ENCODE measurements at regions not wholly inside any gene's neighbourhood (a gene's known extent, or its start where the extent isn't known, plus 50 kb on each side); places are given as distances from the start of the nearest gene placed in this dataset.
A peak's percentile ranks its signal among the peaks of the same experiment; 100 is the strongest.

DNA sequence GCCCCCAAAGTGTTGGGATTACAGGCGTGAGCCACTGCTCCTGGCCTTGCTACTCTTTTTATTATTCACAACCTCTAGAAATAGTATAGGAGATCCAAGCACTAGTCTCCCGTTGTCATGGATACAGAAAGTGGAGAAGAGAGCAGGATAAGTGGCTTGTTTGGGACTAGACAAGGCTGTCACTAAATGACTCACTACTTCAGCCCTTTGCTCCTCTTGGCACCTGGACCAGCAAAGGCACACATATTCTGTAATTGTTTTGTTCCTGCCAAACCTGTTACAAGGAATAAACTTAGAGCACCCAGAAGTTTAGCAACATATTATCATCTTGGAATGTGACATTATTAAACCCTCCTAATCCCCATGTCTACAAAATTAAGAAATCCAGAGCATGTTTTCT is 427.2 kb upstream of the THBS1 start:
- Histone ChIP-seq H3K9ac (ENCODE audit: low read length) (no peak overlapping the region), H3K9me3 (ENCODE audit: control insufficient read depth, insufficient read depth, low read depth, low read length) (no peaks in the 10 kb centered on the region), H3K4me1 (ENCODE audit: control insufficient read depth, insufficient read depth, low read length) (peaks cover 8% of the 10 kb centered on the region), H3K27ac (ENCODE audit: low read depth, low read length) (no peak overlapping the region), H3K4me3 (ENCODE audit: low read depth, low read length) (no peak overlapping the region), H3K36me3 (ENCODE audit: control insufficient read depth, insufficient read depth, low read length) (no peaks in the 10 kb centered on the region), H3K27me3 (ENCODE audit: control insufficient read depth, insufficient read depth, low read length) (no peaks in the 10 kb centered on the region)

DNA sequence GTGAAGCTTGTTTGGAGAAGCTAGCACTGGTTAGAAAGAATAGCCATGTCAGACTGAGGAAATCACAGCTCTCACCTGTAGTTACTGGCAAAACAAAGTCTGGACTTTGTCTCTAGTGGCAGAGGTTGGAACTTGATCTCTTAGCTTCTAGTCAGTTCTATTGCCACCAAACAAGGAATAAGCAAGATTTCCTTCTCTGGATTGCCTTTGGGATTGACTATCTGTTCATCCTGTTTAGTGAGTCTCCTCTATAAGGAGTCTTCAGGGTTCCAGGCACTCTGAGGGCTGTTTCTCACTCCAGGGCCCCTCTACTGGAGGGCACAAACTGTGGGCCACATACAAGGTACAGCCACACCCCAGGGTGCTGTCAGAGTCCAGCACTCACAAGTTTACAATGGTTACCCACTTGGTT is 426.6 kb upstream of the THBS1 start:
- Histone ChIP-seq H3K4me3 (ENCODE audit: low read depth, low read length) (no peak overlapping the region), H3K36me3 (ENCODE audit: control insufficient read depth, insufficient read depth, low read length) (no peaks in the 10 kb centered on the region), H3K27ac (ENCODE audit: low read depth, low read length) (no peak overlapping the region), H3K4me1 (ENCODE audit: control insufficient read depth, insufficient read depth, low read length) (peaks cover 8% of the 10 kb centered on the region), H3K9me3 (ENCODE audit: control insufficient read depth, insufficient read depth, low read depth, low read length) (no peaks in the 10 kb centered on the region), H3K27me3 (ENCODE audit: control insufficient read depth, insufficient read depth, low read length) (no peaks in the 10 kb centered on the region), H3K9ac (ENCODE audit: low read length) (no peak overlapping the region)

DNA sequence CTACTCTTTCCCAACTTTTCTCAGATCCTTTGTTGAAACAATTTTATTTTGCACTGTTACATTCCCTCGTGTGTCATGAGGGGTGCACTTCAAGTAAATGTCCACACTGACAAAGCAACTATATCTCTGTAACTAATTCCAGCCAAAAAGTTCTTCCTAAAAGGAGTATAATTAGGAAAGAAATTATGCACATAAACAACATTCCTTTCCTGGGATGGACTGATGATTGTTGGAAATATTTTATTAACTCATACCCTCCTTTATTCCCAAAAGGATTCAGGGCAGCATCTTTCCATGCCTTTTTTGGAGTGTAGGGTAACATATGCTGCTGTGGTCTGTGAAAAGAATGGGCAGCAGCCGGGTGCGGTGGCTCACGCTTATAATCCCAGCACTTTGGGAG is 426.1 kb upstream of the THBS1 start:
- H3K9me3 ChIP-seq (ENCODE audit: control insufficient read depth, insufficient read depth, low read depth, low read length) = no peaks in the 10 kb centered on the region
- H3K4me1 ChIP-seq (ENCODE audit: control insufficient read depth, insufficient read depth, low read length) = peaks cover 8% of the 10 kb centered on the region
- no peak overlapping the region for H3K27ac ChIP-seq (ENCODE audit: low read depth, low read length)
- no peak overlapping the region for H3K9ac ChIP-seq (ENCODE audit: low read length)
- no peaks in the 10 kb centered on the region for H3K36me3 ChIP-seq (ENCODE audit: control insufficient read depth, insufficient read depth, low read length)
- no peaks in the 10 kb centered on the region for H3K27me3 ChIP-seq (ENCODE audit: control insufficient read depth, insufficient read depth, low read length)
- H3K4me3 ChIP-seq (ENCODE audit: low read depth, low read length) = no peak overlapping the region

DNA sequence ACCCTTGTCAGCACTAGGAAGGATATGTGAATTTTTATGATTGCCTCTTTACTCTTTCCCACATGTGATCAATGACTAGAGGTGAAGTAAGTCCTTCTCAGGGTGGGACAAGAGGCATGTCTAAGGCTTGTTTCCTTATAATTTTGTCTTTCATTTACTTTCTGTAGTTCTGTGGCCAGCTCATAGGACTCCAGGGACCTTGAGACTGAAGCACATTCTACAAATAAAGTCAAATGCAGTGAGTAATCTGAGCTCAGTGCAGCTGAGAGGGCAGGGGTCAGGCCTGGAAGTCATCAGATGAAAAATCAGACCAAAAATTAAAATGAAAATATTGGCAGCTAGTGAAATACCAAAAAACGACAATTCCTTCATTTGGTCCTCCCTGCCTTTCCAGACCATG is 424.7 kb upstream of the THBS1 start:
- H3K27me3 ChIP-seq (ENCODE audit: control insufficient read depth, insufficient read depth, low read length) = no peaks in the 10 kb centered on the region
- no peak overlapping the region for H3K4me3 ChIP-seq (ENCODE audit: low read depth, low read length)
- no peak overlapping the region for H3K9ac ChIP-seq (ENCODE audit: low read length)
- H3K9me3 ChIP-seq (ENCODE audit: control insufficient read depth, insufficient read depth, low read depth, low read length) = no peaks in the 10 kb centered on the region
- H3K4me1 ChIP-seq (ENCODE audit: control insufficient read depth, insufficient read depth, low read length) = peaks cover 8% of the 10 kb centered on the region
- no peak overlapping the region for H3K27ac ChIP-seq (ENCODE audit: low read depth, low read length)
- no peaks in the 10 kb centered on the region for H3K36me3 ChIP-seq (ENCODE audit: control insufficient read depth, insufficient read depth, low read length)

DNA sequence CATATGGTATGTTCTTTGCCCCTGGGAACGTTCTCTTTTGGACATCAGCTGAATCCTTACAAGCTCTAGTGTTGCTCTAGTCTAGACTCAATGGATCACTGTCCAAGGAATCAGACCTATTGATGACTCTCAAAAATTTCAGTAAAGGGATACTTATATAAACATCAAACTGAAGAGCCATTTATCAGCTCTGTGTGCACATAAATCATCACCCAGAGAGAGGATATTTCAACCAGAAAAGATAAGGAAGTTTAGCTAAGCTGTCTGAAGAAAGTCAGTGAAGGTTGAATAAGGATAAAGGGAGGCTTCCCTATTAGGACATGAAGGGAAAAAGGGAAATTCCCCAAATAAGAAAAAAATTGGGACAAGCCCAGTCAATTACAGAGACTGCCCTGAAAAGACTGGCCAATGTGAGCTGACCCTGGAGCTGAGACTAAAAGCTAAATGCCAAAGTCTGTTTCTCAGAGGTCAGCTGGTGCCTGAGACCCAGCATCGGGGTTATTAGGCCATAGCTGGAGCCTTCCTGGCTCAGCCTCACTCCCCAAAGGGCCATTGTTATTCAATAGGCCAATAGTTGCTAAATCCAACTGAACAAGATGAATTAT is 424.1 kb upstream of the THBS1 start:
- no peaks in the 10 kb centered on the region for H3K27me3 ChIP-seq (ENCODE audit: control insufficient read depth, insufficient read depth, low read length)
- H3K4me3 ChIP-seq (ENCODE audit: low read depth, low read length) = no peak overlapping the region
- H3K9ac ChIP-seq (ENCODE audit: low read length) = no peak overlapping the region
- H3K36me3 ChIP-seq (ENCODE audit: control insufficient read depth, insufficient read depth, low read length) = no peaks in the 10 kb centered on the region
- H3K4me1 ChIP-seq (ENCODE audit: control insufficient read depth, insufficient read depth, low read length) = peaks cover 8% of the 10 kb centered on the region
- no peak overlapping the region for H3K27ac ChIP-seq (ENCODE audit: low read depth, low read length)
- no peaks in the 10 kb centered on the region for H3K9me3 ChIP-seq (ENCODE audit: control insufficient read depth, insufficient read depth, low read depth, low read length)

DNA sequence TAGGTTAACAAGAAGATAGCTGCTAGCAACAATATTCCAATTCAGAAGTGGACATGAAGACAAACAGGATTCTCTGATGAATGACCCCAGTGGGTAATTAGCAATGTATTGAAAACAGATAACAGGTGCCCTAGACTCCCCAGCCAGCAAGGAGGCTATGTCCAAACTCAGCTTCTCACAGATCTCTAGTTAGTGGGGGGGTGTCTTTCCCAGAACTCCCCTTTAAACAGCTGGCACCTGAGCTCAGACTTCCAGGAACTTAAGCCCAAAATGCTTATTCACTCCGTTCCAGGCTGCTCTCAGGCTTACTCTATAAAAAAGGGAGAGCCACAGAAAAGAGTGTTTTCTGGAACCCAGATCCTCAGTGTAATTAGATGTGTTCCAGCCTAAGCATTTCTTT is 423.0 kb upstream of the THBS1 start:
- Histone ChIP-seq H3K9ac (ENCODE audit: low read length) (no peak overlapping the region), H3K27ac (ENCODE audit: low read depth, low read length) (no peak overlapping the region), H3K27me3 (ENCODE audit: control insufficient read depth, insufficient read depth, low read length) (no peaks in the 10 kb centered on the region), H3K36me3 (ENCODE audit: control insufficient read depth, insufficient read depth, low read length) (no peaks in the 10 kb centered on the region), H3K4me1 (ENCODE audit: control insufficient read depth, insufficient read depth, low read length) (peaks cover 8% of the 10 kb centered on the region), H3K4me3 (ENCODE audit: low read depth, low read length) (no peak overlapping the region), H3K9me3 (ENCODE audit: control insufficient read depth, insufficient read depth, low read depth, low read length) (no peaks in the 10 kb centered on the region)

DNA sequence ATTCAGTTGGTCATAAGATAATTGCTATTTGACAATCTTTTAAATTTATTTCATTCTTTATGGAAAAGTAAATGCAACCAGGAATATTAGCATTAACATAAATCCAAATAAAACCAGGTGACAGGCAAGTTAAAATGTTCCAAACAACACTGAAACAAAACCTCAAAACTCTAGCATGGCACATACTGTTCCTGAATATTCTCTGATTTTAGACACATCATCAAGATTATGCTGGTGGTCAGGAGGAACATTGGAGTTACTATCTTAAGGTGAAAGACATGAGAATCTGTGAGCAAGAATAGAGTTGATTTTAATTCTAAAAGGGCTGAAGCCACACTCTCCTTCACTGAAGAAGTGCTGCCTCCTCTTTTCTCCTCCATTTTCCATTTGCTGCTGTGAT is 421.0 kb upstream of the THBS1 start:
- H3K27me3 ChIP-seq (ENCODE audit: control insufficient read depth, insufficient read depth, low read length) = no peaks in the 10 kb centered on the region
- H3K9me3 ChIP-seq (ENCODE audit: control insufficient read depth, insufficient read depth, low read depth, low read length) = no peaks in the 10 kb centered on the region
- H3K9ac ChIP-seq (ENCODE audit: low read length) = no peak overlapping the region
- peaks cover 8% of the 10 kb centered on the region for H3K4me1 ChIP-seq (ENCODE audit: control insufficient read depth, insufficient read depth, low read length)
- H3K4me3 ChIP-seq (ENCODE audit: low read depth, low read length) = no peak overlapping the region
- H3K27ac ChIP-seq (ENCODE audit: low read depth, low read length) = no peak overlapping the region
- H3K36me3 ChIP-seq (ENCODE audit: control insufficient read depth, insufficient read depth, low read length) = no peaks in the 10 kb centered on the region

DNA sequence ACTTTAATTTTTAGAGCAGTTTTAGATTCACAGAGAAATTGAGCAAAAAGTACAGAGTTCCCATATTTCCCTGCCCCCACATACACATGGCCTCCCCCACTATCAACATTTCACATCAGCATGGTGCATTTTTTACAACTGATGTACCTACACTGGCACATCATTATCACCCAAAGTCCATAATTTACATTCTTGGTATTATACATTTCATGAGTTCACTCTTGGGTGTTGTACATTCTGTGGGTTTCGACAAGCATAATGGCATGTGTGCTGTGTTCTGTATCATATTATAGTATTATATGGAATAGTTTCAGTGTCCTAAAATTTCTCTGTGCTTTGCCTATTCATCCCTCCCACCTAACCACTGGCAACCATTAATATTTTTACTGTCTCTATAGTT is 419.8 kb upstream of the THBS1 start:
- Histone ChIP-seq H3K27ac (ENCODE audit: low read depth, low read length) (no peak overlapping the region), H3K9ac (ENCODE audit: low read length) (no peak overlapping the region), H3K4me1 (ENCODE audit: control insufficient read depth, insufficient read depth, low read length) (peaks cover 8% of the 10 kb centered on the region), H3K36me3 (ENCODE audit: control insufficient read depth, insufficient read depth, low read length) (no peaks in the 10 kb centered on the region), H3K27me3 (ENCODE audit: control insufficient read depth, insufficient read depth, low read length) (no peaks in the 10 kb centered on the region), H3K4me3 (ENCODE audit: low read depth, low read length) (no peak overlapping the region), H3K9me3 (ENCODE audit: control insufficient read depth, insufficient read depth, low read depth, low read length) (no peaks in the 10 kb centered on the region)

DNA sequence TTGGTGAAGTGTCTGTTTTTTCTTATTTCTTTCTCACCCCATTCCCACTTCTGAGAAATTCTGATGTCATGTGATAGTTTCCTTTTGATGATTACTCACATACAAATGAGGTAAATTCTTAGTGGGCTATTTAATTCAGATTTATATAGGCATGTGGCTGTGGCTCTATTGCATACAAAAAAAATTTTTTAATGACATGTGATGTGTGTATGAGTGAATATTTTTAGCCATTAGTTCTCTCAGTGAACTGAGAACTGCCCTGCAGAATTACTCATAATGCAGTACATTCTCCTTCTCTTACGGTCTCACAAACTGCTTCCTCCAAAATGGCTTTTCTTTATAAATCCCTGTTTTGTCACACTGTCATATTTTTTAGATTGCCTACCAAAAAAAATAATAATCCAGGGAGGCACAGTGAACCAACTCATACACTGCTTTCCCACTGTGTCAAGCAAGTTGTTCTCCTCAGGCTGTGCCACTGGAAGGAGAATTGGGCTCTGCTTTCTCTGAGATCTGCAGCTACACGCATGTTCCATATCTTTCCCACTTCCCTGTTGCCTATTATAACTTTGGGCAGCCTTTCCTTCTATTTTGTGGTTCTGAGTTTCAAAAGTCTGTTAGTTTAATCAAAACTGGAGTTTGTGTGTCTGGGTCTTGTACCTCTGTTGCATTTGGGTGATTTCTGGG is 415.7 kb upstream of the THBS1 start:
- no peaks in the 10 kb centered on the region for H3K9me3 ChIP-seq (ENCODE audit: control insufficient read depth, insufficient read depth, low read depth, low read length)
- no peak overlapping the region for H3K9ac ChIP-seq (ENCODE audit: low read length)
- H3K4me3 ChIP-seq (ENCODE audit: low read depth, low read length) = no peak overlapping the region
- no peaks in the 10 kb centered on the region for H3K36me3 ChIP-seq (ENCODE audit: control insufficient read depth, insufficient read depth, low read length)
- peaks cover 15% of the 10 kb centered on the region for H3K4me1 ChIP-seq (ENCODE audit: control insufficient read depth, insufficient read depth, low read length)
- no peak overlapping the region for H3K27ac ChIP-seq (ENCODE audit: low read depth, low read length)
- no peaks in the 10 kb centered on the region for H3K27me3 ChIP-seq (ENCODE audit: control insufficient read depth, insufficient read depth, low read length)

DNA sequence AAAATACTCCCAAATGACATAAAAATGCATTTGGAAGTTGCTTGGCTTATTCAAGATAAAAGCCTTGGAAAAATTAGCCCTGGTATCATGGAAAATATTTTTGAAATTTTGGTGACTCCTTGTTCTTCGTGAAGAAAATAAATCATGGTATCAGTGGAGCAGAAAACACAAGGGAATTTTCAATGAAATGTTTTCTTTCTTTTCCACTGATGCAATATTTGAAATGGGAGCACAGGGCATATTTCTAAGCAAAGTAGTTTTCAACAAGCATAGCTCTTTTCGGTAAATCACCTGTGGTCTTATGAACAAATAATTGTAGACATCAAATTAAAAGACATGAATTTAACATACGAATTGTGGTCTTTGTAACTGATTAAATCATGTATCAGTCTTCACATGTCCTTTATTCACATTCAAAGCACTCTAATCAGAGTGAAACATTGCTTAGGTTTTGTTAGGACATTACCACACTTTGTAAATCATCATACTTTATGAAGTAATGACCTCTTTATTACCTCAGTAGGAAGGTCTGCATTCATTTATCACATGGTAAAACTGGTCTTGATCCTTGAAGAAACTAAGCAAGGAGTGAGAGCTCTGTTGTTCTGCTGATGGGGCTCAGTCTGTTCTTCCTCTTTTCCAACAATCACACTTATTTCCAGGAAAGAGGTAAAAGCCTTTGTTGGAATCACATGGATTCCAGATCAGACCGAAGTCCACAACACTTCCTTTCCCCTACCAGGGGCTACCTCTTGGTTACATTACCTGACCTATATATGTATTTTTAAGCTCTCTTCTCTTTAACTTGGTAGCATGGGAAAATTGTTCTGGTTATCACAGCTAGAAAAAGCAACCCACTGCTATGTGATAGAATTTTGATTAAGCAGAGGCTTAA is 413.5 kb upstream of the THBS1 start:
- H3K4me1 ChIP-seq (ENCODE audit: control insufficient read depth, insufficient read depth, low read length) = peaks cover 25% of the 10 kb centered on the region
- H3K27ac ChIP-seq (ENCODE audit: low read depth, low read length) = no peak overlapping the region

DNA sequence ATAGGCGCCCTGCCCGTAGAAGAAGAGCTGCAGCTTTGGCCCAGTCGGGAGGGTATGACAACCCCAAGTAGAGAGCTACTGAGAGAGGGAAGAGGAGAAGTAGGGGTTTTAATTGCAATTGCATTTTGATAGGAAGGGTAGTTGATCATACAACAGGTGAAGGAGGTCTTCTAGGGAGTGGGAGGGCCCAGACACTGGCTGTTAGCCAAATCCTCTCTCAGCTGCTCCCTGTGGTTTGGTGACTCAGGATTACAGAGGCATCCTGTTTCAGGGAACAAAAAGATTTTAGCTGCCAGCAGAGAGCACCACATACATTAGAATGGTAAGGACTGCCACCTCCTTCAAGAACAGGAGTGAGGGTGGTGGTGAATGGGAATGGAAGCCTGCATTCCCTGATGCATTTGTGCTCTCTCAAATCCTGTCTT is 408.9 kb upstream of the THBS1 start:
- Histone ChIP-seq H3K27ac (ENCODE audit: low read depth, low read length) (peak overlapping the region; percentile 18), H3K36me3 (ENCODE audit: control insufficient read depth, insufficient read depth, low read length) (no peaks in the 10 kb centered on the region), H3K4me1 (ENCODE audit: control insufficient read depth, insufficient read depth, low read length) (peaks cover 31% of the 10 kb centered on the region), H3K9ac (ENCODE audit: low read length) (peak overlapping the region; percentile 37), H3K9me3 (ENCODE audit: control insufficient read depth, insufficient read depth, low read depth, low read length) (no peaks in the 10 kb centered on the region), H3K27me3 (ENCODE audit: control insufficient read depth, insufficient read depth, low read length) (no peaks in the 10 kb centered on the region), H3K4me3 (ENCODE audit: low read depth, low read length) (no peak overlapping the region)

More for the DNA sequence above, 413.5 kb upstream of the THBS1 start:
- no peak overlapping the region for H3K9ac ChIP-seq (ENCODE audit: low read length)
- H3K27me3 ChIP-seq (ENCODE audit: control insufficient read depth, insufficient read depth, low read length) = no peaks in the 10 kb centered on the region
- no peak overlapping the region for H3K4me3 ChIP-seq (ENCODE audit: low read depth, low read length)
- H3K9me3 ChIP-seq (ENCODE audit: control insufficient read depth, insufficient read depth, low read depth, low read length) = no peaks in the 10 kb centered on the region
- no peaks in the 10 kb centered on the region for H3K36me3 ChIP-seq (ENCODE audit: control insufficient read depth, insufficient read depth, low read length)

All from HUES6 (cell line).